ENCODE measurements at regions not wholly inside any gene's neighbourhood (a gene's known extent, or its start where the extent isn't known, plus 50 kb on each side); places are given as distances from the start of the nearest gene placed in this dataset.

GRCh38 chr7:142389544-142389943 is 131.7 kb upstream of the PRSS58 start:
- DNase-seq, result no peak

GRCh38 chr7:142385491-142386340 is 127.9 kb upstream of the PRSS58 start:
- DNase-seq, result peak; percentile 28

GRCh38 chr7:142384493-142384922 is 126.7 kb upstream of the PRSS58 start:
- DNase-seq, result peak; percentile 16

- no peak for DNase-seq
Observed at GRCh38 chr7:142383841-142384492, 126.1 kb upstream of the PRSS58 start.

- no peak for DNase-seq
Observed at GRCh38 chr7:142381727-142382390, 124.0 kb upstream of the PRSS58 start.

- DNase-seq, result no peak
Observed at GRCh38 chr7:142380069-142380468, 122.2 kb upstream of the PRSS58 start.

- DNase-seq, result no peak
Observed at GRCh38 chr7:142379201-142379885, 121.5 kb upstream of the PRSS58 start.

- no peak for DNase-seq
Observed at GRCh38 chr7:142377567-142377966, 119.7 kb upstream of the PRSS58 start.

- no peak for DNase-seq
Observed at GRCh38 chr7:142376356-142376997, 118.6 kb upstream of the PRSS58 start.

GRCh38 chr7:142375710-142376313 is 118.0 kb upstream of the PRSS58 start:
- no peak for DNase-seq

- no peak for DNase-seq
Observed at GRCh38 chr7:142372727-142373126, 114.9 kb upstream of the PRSS58 start.

GRCh38 chr7:142371586-142372377 is 113.9 kb upstream of the PRSS58 start:
- no peak for DNase-seq

GRCh38 chr7:142365410-142365842 is 107.6 kb upstream of the PRSS58 start:
- no peak for DNase-seq

GRCh38 chr7:142364551-142364950 is 106.7 kb upstream of the PRSS58 start:
- no peak for DNase-seq

- DNase-seq, result no peak
Observed at GRCh38 chr7:142362349-142362748, 104.5 kb upstream of the PRSS58 start.

GRCh38 chr7:142359694-142360279 is 101.9 kb upstream of the PRSS58 start:
- DNase-seq, result no peak

- peak; percentile 11 for DNase-seq
Observed at GRCh38 chr7:142357953-142358520, 100.2 kb upstream of the PRSS58 start.

GRCh38 chr7:142356166-142356565 is 98.3 kb upstream of the PRSS58 start:
- DNase-seq, result no peak

GRCh38 chr7:142355328-142355727 is 97.5 kb upstream of the PRSS58 start:
- DNase-seq, result no peak
